NCI-H82 (cell line): ENCODE measurements at regions not wholly inside any gene's neighbourhood (a gene's known extent, or its start where the extent isn't known, plus 50 kb on each side); places are given as distances from the start of the nearest gene placed in this dataset.

ENCODE experiments used
- DNase-seq: peaks from one replicate; lab custom pipeline; 2025; lab: John Stamatoyannopoulos, UW

- DNase-seq, result no peak
These were observed 1038.6 kb downstream of the CBLN2 start for GRCh38 chr18:71505526-71505925.

GRCh38 chr18:71503222-71503621 is 1040.9 kb downstream of the CBLN2 start:
- DNase-seq, result no peak

DNA sequence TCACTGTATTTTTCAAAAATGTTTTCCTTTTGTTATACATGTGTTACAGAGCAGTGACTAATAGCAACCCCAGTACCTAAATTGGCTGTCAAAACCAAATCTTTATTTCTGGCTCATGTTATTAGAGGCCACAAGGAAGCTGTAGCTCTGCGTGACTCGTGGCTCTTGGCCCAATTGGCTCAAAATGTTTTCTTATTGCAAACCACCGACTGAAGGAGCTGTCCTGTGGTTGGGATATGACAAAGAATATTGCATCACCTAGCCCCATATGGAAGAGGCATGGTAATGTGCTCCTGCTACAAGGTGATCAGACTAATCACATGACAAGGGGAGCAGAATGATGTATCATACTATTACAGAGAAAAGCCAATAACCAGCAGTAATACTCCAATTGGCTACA is 1058.5 kb downstream of the CBLN2 start:
- DNase-seq, result no peak

DNA sequence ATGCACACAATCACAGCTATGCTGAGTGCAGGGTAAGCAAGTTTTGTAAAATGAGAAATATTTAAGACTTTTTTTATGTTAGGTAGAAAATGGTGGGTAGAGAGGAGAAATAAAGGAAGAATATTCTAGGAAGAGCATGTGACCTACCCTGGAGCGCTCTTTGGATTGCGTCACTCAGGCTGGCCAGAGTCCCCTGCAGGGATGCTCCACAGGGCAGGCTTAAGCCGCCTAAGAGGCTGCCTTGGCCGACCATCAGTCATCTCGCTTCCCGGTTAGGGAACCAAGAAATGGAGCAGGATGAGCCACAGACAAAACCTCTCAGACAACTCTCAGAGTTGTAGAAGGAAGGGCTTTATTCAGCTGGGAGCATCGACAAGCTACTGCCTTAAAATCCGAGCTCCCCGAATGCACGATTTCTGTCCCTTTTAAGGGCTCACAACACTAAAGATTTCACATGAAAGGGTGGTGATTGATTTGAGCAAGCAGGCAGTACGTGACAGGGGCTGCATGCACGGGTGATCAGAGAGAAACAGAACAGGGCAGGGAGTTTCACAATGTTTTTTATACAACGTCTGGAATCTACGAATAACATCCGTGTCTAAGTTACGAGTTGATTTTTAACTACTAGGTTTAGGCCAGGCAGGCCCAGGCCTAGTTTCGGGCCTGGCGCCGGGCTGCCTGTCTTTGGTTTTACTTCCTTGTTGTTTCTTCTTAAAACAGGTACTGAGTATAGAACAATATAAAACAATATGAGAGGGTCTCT is 1072.0 kb downstream of the CBLN2 start:
- no peak for DNase-seq

DNA sequence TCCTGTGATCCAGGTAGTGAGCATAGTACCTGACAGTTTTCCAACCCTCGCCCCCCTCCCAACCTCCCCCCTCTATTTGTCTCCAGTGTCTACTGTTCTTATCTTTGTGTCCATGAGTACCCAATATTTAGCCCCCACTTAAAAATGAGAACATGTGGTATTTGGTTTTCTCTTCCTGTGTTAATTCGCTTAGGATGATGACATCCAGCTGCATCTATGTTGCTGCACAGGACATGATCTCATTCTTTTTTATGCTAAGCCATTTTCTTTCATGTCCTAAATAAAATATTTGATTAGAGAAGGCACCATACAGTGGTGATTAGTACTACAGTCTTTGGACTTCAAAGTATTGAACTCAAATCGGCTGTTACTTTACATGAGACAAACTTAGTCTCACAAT is 1087.9 kb downstream of the CBLN2 start:
- DNase-seq, result no peak

- DNase-seq, result no peak
These were observed 1093.9 kb downstream of the CBLN2 start for GRCh38 chr18:71450257-71450656.

DNA sequence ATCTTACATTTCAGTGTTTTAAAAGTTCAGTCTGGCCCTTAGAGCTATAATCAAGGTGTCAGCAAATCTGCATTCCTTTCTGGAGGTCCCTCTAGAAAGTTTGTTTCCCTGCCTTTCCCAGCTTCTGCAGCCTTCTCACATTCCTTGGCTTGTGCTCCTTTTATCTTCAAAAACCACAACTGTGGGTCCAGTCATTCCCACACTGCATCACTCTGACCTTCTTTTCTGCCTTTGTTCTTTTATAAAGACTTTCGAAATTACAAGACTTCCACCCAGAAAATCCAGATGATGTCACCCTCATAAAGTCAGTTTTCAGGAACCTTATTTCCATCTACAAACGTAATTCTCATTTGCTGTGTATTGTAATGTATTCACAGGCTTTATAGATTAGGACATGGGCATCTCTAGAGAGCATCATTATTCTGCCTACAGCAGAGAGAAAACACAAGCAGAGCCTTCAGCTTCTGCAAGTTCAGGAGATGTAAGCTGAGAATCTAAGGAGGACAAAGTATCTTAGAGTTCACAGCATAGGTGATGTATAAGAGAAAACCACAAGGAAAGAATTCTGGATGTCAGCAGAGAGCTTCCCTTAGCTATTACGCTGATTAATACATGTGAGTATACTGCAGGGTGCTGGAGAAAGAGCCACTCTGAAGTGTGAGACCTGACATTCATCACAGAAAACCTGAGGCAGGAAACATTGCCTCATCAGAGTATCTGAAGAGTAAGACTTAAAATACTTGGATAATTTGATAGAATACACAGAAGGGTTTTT is 1100.2 kb downstream of the CBLN2 start:
- no peak for DNase-seq

- DNase-seq, result no peak
These were observed 1101.4 kb downstream of the CBLN2 start for GRCh38 chr18:71442731-71443141.

GRCh38 chr18:71441156-71441555 is 1103.0 kb downstream of the CBLN2 start:
- no peak for DNase-seq

GRCh38 chr18:71437511-71437910 is 1106.6 kb downstream of the CBLN2 start:
- no peak for DNase-seq

- DNase-seq, result no peak
These were observed 1110.8 kb downstream of the CBLN2 start for GRCh38 chr18:71433373-71433772.

DNA sequence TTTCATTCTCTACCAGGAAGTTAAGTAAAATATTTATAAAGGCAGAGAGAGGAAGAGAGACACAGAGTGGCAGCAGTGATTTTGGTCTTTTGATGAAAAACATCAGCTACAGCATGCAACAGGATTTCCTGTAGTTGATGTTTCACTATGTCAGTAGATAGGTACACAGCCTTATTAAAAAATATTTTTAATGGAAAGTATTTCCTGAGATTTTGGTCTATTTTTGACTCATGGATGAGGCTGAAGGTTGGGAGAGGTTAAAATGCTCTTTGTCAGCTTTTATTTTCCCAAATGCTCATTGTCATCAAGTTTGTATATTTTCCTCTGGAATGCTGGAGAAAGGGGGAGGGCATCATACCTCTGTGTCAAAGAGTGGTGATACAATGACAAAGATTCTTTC is 1112.5 kb downstream of the CBLN2 start:
- no peak for DNase-seq

DNA sequence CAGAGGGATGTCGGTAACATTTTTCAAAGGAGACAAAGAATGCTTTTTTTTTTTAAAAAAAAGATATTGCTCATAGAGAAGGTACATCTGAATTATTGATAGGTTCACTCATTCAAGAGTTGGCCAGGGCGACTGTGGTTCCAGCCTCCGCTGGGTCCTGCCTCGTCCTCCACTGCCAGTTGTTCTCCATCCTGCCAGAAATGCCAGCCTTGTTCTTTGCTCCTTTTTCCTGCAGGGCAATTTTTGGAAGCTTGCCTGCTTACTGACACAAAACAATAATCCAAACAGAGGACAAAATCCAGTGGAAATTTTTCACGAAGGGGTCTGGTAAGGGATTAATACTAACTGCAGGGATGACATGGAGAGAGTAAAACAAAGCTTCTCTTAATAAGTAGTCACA is 1113.0 kb downstream of the CBLN2 start:
- no peak for DNase-seq

GRCh38 chr18:71426441-71426840 is 1117.7 kb downstream of the CBLN2 start:
- no peak for DNase-seq

GRCh38 chr18:71405169-71405809 is 1116.4 kb downstream of the SOCS6 start:
- no peak for DNase-seq

- no peak for DNase-seq
These were observed 1114.7 kb downstream of the SOCS6 start for GRCh38 chr18:71403501-71403900.

GRCh38 chr18:71398531-71398930 is 1109.7 kb downstream of the SOCS6 start:
- DNase-seq, result peak; percentile 38

GRCh38 chr18:71388148-71388547 is 1099.3 kb downstream of the SOCS6 start:
- no peak for DNase-seq

GRCh38 chr18:71374294-71375000 is 1085.6 kb downstream of the SOCS6 start:
- DNase-seq, result no peak

- no peak for DNase-seq
These were observed 1083.2 kb downstream of the SOCS6 start for GRCh38 chr18:71371951-71372605.

- no peak for DNase-seq
These were observed 1082.0 kb downstream of the SOCS6 start for GRCh38 chr18:71370671-71371445.
